ENCODE measurements at regions not wholly inside any gene's neighbourhood (a gene's known extent, or its start where the extent isn't known, plus 50 kb on each side); places are given as distances from the start of the nearest gene placed in this dataset.

DNA sequence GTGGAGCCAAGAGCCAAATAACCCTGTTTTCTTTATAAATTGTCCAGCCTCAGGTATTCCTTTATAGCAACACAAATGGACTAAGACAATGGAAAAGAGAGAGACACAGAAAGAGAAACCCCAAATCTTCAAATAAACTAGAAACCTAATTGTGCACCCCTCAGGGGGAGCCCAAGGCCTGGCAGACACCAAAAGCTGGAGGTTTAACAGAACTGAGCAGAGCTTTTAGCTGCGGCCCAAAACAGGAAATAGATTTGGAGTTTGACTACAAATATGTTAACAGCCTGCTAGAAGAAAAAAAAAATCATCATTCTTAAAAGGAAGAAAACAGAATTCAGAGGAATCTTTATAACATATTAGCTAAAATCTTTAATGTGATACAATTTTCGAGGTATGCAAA, 1135.0 kb downstream of the GATA3 start:
- DNase-seq, result no peak

- no peak for DNase-seq
These were observed 1138.6 kb downstream of the GATA3 start for GRCh38 chr10:9193120-9193519.

DNA sequence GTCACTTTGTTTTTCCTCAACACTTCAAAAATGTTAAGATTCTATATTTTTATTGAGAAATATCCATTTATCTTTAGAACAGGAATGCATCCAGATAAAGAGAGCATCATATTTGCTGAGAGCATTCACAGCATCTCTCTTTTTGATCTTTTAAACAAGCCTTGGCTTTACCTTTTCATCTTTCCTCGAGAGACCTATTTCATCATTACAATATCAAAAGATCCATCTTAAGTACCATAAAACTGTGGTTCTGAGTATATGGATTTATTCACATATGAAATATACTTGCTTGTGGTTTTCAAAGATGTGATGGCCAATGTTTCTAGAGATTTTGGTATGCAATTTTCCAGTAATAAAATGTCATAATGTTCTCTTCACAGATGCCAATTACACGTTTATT, 1140.9 kb downstream of the GATA3 start:
- DNase-seq, result no peak

- DNase-seq, result no peak
These were observed 1144.1 kb downstream of the GATA3 start for GRCh38 chr10:9198611-9199010.

DNA sequence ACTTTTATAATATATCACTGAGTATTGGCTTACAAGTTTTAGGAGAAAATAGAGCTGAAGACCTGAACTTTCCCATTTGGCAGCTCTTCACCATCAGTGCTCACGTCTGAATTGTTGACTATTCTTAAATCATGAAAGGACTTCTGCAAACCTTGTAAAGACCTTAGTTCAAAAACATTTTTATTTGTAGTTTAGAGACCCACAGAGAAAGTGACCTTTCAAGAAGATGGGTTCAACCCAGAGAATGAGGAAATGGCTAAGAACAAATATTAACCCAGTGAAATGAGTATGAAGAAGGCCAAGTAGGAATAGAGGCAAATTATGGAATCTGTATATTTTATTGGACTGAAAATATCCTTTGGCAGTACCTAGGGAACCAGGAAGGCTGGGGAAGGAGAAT, 1151.1 kb downstream of the GATA3 start:
- DNase-seq, result no peak

GRCh38 chr10:9209105-9209798, 1154.8 kb downstream of the GATA3 start:
- DNase-seq, result no peak

- DNase-seq, result no peak
These were observed 1156.7 kb downstream of the GATA3 start for GRCh38 chr10:9211228-9211627.

DNA sequence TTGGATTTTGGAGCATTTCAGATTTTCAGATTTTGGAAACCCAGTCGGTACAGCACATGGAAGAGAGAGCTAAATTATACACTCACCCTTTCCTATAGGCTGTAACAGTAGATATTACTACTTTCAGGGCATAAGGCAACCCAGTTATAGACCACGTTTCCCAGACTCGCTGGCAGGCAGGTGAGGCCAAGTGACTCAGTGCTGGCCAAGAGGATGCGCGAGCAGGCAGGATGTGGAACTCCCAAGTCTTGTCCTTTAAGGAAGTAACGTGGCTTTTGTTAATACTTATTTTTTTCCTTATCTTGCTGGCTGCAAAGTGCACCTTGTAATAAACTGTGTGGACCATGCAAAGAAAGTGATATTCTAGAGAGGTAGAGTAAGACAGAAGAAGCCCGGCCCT, 1160.1 kb downstream of the GATA3 start:
- no peak for DNase-seq

- no peak for DNase-seq
These were observed 1160.6 kb downstream of the GATA3 start for GRCh38 chr10:9215121-9215520.

- no peak for DNase-seq
These were observed 1165.4 kb downstream of the GATA3 start for GRCh38 chr10:9219860-9220259.

DNA sequence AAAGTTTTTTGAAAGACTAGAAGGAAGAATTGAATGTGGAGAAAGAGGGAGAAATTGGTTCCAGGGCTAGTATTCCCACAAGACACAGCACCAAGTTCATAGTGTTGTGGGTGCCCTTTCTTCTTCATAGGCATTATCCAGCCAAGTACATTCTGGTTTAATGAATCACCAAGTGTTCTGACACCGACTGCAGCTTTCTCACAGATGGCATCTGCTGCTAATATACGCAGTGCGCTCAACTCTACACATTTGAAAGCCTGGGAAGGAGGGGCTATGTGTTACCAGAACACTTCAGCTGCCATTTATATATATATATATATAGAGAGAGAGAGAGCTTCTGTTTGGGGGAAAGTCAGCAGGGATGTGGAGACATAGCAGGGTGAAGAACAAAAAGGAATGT, 1168.4 kb downstream of the GATA3 start:
- DNase-seq, result no peak

GRCh38 chr10:9227679-9228365, 1173.3 kb downstream of the GATA3 start:
- DNase-seq, result no peak

- no peak for DNase-seq
These were observed 1174.3 kb downstream of the GATA3 start for GRCh38 chr10:9228771-9229170.

- no peak for DNase-seq
These were observed 1175.3 kb downstream of the GATA3 start for GRCh38 chr10:9229702-9230244.

DNA sequence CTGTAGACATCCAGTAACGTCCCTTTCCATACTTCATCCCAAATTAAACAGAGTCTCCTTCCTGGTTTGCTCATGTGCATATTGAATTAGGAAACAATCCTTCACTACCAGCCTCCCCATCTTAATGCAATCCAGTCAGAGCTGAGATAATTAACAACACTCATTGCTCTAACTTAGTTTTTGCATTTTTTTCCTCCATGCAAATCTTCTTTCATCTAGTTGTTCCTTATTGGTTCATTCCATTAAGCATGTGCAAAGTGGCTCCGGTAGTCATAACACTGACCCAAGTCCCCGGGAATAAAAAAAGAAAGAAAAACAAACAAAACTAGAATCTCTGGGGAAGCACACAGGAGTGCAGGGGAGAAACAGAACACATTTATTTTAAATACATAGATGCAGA, 1176.1 kb downstream of the GATA3 start:
- no peak for DNase-seq

DNA sequence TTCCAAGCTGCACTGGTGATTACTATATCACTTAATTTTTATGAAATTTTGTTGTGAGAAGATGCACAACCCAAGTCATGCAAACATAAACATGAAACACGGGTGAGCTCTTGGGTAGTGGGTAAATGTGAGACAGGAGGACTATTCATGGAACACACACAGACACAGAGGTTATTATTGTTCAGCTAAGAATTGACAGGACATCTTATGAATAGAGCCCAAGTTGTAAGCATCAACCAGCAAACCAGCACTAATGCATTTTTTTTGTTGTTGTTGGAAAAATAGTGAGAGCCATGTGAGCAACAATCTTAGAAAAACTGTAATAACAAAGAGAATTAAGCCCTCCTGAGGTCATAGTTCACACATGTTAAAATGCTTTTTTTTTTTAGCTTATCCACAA, 1179.7 kb downstream of the GATA3 start:
- DNase-seq, result no peak

DNA sequence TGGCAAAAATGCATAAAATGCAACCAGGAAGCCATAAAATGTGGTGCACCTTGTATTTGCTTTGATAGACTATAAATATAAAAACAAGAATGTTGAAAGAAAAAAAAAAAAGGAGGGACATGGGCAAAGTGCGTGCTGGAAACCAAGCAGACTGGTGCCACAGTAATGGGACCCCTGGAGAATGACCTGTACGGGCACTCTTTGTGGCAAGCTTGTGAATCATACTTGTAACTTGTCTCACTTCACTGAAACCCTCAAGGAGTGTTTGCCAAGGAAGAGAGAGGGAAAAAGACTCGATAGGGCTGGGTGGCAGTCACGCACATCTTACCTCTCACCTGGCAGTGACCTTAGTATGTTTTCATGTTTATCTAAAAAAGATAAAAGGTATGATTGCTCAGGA, 1183.6 kb downstream of the GATA3 start:
- DNase-seq, result no peak

DNA sequence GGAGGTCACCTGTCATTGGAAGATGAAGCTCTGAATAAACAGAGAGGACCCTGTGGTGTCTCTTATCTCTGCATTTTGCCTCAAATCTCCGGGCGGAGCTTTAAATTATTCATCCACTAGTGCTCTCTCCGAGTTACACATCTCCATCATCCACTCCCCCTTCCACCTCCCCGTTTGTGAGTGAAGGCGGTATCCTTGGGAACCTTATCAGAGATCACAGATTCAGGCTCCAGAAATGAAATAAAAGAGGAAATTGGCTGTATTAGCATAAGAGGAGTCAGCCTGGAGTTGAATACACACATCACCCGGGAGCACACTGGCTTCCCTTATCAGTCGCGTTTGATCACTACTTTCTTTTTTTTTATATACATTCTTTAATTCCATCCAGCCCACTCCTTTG, 1184.8 kb downstream of the GATA3 start:
- DNase-seq, result no peak

GRCh38 chr10:9243941-9244411, 1189.5 kb downstream of the GATA3 start:
- DNase-seq, result no peak

GRCh38 chr10:9244864-9245263, 1190.4 kb downstream of the GATA3 start:
- DNase-seq, result no peak

DNA sequence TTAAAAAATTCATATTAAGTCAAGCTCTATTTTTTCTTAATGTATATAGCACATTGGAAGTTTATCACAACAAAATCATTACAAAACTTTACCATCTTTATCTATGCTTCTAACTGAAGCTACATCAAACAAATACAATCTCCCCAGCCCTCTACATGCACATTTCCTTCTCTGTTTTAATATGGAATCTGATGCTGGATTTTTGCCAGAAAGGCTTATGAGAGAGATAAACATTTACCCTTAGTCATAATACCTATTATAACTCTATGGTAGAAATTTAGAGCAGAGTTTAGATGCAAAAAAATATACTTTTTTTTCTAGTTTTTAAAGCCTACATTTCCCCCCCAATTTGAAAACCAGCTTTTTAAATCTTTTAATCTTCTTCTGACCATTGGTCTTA, 1198.6 kb downstream of the GATA3 start:
- no peak for DNase-seq

- no peak for DNase-seq
These were observed 1199.9 kb downstream of the GATA3 start for GRCh38 chr10:9254353-9254752.

DNA sequence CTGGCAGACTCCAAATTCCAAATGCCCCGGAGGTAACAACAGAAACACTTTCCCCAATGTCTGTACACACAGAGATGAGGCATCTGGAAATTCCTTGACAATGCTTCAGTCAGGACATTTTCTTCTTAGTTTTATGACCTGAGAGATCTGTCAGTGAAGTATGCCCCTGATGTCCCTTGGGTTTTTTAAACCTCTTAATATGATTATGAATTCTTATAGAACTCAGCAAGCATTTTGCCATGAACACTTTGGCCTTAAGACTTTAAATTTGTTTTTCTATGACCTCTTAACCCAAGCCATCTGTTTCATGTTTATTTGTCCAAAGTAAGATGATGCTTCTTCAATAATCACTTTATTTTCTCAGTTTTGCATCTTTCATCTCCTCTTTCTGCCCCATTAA, 1206.2 kb downstream of the GATA3 start:
- DNase-seq, result no peak

GRCh38 chr10:9262770-9263169, 1208.3 kb downstream of the GATA3 start:
- DNase-seq, result no peak

GRCh38 chr10:9268176-9268575, 1213.7 kb downstream of the GATA3 start:
- no peak for DNase-seq
